NCI-H1694 treated with DMSO at 0.1 percent for 48 hours (cell line): ENCODE measurements at regions not wholly inside any gene's neighbourhood (a gene's known extent, or its start where the extent isn't known, plus 50 kb on each side); places are given as distances from the start of the nearest gene placed in this dataset.
A peak's percentile ranks its signal among the peaks of the same experiment; 100 is the strongest.

Experiments used
- DNase-seq: peaks from one replicate; lab custom pipeline; 2025; lab: John Stamatoyannopoulos, UW

DNA sequence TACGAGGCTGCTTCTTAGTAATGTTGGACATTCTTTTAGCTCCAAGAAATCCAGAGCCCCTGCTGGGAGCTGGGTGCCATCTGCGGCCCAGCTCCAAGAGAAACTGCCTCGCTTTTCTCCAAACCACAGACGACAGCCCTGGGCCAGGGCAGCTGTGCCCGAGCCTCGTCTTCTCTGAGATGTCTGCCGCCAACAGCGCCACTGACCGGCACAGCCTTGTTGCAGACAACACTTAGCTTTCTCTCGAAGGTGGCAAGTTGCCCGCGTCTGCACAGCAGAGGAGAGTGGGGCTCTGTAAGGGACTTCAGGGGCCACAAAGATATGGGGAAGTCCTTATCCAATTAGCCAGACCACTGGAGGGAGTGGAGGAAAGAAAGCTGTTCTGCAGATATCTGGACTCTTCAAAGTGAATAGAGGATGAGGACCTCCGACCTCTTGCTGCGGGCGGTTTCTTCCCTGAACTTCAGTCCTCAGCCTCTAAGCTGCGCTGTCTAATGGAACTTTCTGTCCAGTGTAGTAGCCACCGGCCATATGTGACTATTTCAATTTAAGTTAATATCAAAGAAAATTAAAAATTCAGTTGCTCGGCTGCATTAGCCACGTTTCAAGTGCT lies 63.9 kb upstream of the DISP3 start:
- DNase-seq: no peak

DNA sequence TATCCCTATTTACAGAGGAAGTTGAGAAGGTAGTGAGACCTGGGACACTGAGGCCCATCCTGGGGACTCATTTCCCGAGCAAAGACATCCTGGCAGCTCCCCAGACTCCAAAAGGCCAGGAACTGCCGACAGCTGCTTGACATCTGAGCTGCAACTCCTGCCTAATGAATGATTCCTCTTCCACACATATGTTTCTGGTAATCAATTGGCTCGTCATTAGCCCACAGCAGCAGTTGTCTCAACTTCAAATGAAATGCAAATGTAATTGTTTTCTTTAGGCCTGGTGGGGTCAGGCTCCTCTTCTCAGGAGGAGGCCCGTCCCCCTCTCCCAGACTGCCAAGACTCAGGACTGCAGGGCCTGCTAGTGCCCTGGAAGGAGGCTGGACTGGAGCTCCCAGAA lies 61.8 kb upstream of the DISP3 start:
- peak; percentile 91 for DNase-seq

DNA sequence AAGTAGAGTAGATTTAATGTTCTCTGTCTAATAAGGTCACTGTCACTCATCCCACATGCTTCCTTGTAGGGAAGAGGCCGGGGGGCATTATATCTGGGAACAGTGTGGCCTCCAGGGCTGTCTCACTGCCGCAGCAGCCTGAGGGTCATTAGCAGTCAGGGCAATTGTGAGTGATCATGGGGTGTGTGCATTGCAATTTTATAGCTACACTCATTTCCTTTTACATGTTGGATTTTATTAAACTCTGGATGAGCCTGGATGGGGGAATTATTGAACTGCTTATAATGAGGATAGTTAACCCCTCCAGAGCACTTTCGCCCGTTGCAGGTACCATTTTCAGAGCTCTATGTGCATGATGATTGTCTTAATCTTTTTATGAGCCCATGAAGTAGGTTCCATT lies 60.9 kb upstream of the DISP3 start:
- no peak for DNase-seq

DNA sequence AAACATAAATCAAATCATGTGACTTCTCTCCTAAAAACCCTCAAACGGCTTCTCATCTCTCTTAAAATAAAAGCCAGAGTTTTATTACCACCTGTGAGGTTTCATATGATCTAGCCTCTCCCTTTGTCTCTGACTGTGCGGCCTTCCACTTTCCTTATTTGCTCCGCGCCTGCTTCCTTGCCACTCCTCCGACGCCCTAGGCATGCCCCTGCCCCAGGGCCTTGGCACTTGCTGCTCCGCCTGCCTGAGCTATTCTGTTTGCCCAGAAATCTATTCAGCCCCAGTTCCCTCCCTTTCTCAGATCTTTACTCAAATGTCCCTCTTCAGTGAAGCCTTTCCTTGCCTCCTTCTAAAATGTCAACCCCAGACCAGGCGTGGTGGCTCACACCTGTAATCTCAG lies 57.5 kb upstream of the DISP3 start:
- DNase-seq: no peak

DNA sequence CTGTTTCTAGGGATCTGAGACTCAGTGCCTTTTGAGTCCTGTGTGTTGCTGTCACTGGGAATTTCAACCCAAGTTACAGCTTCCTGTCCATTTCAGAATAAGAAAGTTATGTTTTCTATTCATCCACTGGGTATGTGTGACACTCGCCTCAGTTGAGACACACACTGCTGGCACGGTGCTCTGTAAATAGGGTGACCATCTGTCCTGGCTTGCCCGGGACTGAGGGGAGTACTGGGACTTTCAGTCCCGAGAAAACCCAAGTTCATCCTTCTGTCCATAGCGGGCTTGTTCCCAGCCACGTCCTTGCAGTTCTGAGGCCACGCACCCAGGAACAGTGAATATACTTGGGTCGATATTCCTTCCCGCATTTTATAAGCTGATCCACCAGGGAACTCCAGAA lies 56.3 kb upstream of the DISP3 start:
- no peak for DNase-seq

DNA sequence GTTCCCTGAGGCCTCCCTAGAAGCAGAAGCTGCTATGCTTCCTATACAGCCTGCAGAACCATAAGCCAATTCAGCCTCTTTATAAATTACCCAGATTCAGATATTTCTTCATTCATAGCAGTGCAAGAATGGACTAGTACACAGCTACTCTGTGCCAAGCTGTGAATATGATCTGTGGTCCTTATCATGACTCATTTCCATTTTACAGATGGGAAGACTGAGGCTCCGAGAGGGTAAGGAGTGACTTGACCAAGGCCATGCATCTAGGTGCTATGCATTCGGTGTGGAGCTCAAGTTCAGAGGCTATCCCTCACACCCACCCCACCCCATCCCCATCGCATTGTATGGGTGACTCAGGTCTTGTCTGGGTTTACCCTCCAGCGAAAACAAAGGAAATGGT lies 52.3 kb upstream of the DISP3 start:
- no peak for DNase-seq

DNA sequence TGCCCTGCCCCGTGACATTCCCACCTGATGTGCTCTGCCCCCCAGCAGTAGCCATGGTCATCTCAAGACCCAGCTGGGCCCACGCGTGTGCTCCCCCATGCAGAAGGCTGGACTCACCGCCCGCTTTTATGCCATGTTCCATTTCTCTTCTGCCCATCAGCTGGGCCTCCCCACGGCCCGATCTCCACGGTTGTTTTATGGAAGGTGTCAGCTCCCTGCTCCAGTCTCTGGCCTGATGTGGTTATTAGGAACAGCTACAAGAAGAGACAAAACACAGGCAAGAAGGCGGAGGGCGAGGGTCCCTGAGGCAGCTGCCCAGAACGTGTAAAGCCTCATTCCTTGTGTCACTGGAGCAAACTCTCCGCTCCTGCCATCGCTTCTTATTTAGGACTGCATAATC lies 50.2 kb upstream of the DISP3 start:
- no peak for DNase-seq
